ENCODE measurements at regions not wholly inside any gene's neighbourhood (a gene's known extent, or its start where the extent isn't known, plus 50 kb on each side); places are given as distances from the start of the nearest gene placed in this dataset.

DNA sequence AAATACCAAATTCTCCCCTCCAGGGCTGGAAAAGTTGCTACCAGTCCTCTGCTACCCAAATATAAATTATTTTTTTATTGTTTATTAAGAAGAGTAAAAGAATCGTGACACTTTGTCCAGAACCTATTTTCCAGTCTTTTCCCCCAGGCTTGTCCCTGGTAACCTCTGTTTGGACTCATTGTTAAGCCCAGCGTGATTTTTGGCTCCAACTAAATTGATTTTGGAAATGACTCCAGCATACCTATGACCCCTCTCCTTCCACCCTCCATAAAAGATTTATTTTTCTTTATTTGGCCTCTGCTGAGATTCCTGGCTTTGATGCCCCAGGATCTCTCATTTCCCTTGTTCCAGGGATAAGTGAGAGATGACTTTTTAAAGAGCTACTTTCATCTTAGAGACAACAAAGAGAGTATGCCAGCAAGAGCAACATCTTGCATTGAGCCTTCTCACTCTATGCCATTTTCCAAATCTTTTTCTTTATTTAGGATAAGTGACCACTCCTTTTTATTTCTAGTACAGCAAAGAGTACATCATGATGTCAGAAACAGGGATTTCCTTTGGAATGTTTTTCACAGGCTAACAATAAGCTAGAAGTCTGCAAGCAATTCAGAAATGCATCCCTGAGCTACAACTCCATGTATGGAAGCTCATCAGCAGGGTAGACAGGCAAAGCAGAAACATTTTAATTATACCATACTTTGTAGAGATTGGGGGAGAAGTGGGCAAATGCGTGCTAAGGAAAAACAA lies 75.8 kb downstream of the DAD1 start:
- DNase-seq = no peak

DNA sequence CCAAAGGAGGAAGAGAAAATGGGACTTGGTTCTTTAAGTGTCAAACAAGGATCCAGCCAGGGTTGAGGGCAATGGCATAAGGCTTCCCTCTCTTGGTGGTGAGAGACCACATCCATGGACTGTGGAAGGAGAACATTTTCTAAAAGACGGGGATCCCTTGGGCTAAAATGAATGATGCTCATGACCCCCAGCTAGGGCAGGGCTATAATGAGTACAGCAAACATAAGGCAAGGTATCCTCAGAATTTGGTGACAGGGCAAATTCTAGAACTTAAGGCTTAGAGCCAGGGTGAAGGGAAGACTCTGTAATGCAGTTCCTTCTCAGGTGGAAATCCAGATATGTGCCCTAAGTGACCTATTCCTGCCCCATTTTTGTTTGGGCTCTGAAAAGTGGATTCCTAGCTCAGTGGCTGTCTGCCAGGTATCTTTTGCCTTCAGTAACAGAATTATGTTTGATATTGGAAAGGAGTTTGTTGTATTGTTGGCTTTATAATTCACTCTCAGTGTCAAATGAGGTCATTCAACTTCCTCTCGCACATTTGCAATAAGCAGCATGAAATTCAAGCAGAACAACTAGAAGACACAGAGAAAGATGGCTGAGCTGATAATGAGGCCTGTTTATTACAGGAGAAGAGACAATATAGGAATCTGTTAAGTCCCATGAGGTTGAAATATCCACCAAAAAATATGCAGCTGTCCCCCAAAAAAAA lies 76.8 kb downstream of the DAD1 start:
- DNase-seq = no peak

DNA sequence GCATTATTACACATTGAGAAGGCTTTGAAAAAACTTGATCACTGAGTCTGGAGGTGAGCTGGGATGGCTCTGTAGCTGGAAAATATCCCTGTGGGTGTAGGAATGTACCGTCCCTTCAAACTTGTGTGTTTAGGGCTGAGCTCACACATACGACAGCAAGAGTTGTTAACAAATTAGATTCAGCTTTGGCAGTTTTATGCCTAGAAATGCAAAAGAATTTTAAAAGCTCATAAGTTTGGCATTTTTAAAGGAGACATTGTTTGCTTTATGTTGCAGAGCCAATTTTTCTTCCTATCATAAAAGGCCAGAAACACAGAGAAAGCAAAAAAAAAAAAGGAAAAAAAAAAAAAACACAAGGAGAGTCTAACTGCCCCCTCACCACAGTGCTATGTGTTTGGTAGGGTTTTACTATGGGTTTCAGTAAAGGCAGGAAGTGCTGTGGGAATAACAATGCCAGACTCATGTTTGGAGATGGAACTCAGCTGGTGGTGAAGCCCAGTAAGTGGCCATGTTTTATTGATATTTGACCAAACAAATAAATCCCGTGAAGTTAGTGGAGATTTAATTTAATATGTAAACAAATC lies 78.4 kb downstream of the DAD1 start:
- DNase-seq = no peak

DNA sequence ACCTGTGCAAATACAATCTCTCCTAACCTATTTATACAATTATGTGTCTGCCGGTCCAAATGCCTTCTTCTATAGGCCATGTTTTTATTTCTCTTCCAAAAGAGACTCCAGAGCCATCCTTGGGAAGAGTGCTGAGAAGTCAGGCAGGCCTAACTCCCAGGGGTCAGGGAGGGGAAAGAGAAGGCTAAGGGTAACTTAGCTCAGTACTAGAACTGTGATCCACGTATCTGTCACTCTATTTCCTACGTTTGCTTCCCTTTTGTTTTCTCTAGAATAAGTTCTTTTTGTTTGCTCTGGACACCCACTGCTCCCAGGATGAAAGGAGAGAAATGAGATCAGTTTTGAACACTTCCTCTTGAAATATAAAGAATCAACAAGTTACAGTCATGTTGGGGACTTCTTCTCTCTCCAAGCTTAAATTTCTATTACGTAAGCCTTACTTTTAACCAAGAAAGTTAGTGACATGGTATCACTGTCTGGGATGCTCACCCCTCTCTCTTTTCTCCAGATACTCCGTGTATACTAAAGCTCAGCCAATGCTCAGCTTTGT lies 79.2 kb downstream of the DAD1 start:
- DNase-seq = no peak

DNA sequence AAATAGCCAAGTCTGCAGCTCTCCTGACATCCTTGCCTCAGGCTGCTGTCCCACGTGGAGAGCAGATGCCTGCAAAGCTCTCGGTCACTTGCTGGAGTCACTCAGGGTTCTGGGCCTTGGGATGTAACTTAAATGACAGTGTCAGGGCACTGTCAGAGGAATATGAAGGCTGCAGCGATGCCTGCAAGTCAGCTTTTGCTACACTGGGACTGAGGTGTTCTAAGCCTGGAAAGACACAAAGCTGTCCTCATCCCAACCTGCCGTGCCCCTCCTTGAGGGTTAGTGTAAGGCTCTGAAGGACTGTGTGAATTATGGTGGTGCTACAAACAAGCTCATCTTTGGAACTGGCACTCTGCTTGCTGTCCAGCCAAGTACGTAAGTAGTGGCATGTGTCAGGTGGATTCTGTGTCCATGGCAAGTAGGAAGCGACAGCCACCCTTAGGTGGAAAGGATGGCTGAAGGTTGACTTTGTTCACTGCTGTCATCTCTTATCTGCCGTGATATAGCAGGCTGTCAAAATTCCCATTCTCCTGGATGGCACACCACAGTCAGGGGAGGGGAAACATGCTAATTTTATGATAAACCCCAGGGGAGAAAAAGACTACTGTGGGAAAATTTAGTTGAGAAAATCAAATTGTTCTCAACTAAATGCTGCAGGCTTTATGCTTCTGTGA lies 79.9 kb downstream of the DAD1 start:
- DNase-seq = no peak

DNA sequence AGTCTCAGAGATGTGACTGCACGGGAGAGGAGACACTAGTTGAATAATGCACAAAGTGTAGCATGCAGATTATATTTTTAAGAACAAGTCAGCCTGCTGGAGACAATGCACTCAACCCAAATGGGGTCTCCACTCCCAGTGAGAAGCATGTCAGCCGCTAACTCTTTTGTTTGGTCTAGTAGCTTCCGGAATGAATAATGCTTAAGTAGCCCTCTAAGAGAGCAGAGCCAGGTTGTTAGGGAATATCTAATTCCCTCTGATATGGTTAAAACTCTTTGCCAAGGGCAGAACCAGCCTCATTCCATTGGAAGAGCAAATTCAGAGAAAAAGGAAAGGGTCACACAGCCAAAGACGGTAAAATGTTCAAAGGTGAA lies 80.4 kb downstream of the DAD1 start:
- DNase-seq = no peak

DNA sequence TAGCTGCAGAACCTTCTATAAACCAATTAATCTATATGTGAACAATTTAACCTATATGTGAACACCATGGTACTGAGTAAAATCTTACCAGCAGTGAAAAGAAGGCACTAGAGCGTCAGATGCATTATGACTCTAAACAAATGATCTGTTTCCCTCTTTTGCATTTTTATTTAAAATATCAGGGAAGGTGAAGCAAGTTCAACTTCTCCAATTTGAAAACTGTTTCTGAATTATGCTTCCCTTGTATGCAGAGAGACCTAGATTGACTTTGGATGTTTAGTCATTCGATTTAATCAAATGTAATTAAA lies 80.9 kb downstream of the DAD1 start:
- DNase-seq = no peak

DNA sequence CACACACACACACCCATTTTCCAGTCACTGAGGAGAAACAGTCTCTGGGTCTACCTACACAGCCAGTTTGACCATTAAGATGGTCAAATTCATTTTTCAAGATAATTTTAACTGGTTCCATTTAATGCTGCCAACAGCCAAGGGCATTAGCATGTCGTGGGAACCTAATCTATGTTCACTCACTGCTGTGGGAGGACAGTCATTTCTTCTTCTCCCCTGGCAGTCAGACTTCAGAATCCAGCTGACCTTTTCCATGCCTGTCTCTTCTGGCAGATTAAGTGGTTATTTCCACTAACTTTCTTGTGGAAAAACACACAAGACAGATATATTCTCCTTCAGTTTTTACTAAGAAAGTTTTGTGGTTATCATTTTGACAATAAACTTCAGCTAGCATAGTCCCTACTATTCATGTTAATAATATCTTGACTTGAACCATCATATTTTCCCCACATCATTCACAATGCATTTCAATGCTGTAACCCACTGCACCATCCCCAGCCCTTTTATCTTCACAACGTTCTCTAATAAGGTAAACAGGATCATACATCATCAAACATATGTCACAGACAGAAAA lies 82.2 kb downstream of the DAD1 start:
- no peak for DNase-seq

DNA sequence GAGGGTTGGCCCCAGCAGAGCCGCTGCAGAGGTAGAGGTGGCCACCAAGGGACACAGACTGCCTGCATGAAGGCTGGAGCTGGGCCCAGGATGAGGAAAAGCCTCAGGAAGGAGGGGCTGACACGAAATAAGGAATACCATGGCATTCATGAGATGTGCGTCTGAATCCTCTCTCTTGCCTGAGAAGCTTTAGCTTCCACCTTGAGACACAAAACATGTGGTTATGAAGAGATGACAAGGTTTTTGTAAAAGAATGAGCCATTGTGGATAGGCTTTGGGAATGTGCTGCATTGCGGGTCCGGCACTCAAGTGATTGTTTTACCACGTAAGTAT lies 82.7 kb downstream of the DAD1 start:
- DNase-seq = no peak

DNA sequence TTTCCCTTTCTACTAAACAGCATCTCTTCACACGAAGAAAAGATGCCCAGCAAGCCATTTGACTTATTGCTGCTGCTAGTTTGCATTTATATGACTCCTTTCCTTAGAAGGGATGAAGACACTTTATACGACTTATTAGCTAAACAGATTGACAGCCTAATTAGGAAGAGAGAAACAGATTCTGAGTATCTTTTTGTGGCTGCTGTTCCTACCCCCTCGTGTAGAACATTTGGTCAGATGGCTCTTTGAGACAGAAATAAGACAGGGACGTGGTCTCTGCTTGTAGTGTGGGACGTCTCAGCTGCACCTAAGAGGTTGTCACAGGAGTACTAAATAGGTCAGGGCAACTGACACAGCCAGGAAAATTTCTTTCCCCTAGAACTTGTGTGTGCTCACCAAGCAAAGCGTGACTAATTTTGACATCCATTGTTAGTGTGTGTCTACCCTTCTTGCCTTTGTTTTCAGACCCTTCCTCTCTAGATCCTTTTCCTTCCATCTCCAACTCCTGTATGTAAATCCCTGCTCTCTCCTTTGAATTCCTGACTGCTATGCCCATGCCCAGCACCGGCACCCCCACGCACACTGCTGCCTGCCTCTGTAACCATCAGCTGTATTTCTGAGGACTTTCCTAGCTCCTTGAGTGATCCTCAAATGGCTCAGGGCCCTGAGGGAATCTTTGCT lies 83.2 kb downstream of the DAD1 start:
- no peak for DNase-seq

DNA sequence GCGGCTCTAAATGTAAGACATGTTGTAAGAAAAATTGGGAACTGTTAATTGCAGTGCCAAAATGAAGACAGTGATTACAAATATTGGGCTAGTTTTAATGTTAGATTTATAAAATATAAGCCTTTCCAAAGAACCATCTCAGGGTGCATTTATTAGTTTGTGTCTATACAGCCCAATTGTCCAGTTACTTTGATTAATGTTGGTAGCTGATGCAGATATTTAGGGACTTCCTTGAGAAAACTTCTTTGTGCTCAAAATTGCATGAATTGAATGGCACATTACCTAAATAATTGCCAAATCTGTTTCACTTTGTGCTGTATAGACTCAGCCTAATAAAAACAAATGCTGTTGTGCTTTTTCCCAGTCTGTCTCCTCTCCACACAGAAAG lies 83.7 kb downstream of the DAD1 start:
- DNase-seq = no peak

DNA sequence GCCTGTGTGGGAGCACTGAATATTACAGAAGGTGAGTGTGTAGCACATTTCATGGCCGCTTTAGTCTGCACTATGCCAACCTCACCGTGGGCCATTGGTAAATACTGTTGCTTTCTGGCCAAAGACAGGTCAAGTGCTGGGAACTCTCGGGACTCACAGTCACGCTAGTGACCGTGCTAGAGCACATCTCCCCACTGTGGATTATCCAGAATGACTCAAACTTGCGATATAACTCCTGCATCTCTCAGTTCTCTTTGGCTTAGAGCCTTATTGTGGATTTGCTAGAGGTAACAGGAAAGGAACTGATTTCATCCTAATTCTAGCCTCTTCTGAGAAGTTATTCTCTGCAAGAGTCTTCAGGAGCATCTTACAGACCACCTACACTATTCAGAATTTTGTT lies 86.5 kb downstream of the DAD1 start:
- DNase-seq = no peak

DNA sequence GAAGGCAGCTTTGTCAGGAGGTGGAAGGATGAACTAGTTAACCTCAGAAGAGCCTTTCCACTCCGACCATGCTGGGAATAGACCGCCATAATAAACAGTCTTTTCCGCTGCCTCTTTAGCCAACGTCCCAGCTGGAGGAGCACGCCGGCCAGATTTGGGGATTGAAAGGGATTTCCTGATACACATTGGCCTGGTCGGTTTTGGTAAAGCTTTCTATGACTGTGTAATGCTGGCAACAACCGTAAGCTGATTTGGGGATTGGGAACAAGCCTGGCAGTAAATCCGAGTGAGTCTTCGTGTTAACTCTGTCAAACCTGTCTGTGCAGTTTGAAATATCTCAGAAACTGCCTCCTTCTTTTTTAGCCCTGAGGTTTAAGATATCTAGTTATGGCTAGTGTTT lies 87.0 kb downstream of the DAD1 start:
- no peak for DNase-seq

DNA sequence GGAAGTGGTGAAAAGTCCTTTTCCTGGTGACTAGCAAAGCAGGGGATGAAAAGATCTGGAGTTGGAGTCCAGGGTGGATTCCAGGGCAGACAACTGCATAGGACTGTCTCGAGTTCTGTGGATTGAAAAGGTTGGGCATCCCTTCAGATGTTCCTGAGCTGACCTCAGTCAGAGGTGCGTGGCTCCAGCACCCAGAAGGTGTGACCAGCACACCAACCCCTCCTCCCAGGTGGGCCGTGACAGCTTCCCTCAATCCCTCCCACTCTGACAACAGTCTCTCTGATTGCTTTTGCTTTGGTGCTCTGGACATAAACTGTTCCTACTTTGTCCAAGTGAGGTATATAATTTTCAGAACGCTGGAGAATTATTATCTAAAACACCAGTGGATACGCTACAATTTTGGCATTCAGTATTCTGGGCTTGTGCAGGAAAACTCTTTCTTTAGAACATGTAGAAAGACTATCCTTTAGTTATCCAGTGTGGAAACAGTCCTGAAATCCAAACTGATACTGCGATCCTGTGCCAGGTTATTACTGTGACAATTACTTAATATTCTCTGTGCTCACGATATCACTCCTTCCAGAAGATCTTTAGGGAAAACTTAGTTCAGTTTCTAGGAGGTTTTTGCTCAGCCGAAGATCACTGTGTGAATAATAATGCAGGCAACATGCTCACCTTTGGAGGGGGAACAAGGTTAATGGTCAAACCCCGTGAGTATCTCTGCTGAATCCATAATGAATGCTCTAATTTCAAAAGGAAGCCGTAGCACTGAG lies 87.9 kb downstream of the DAD1 start:
- no peak for DNase-seq

DNA sequence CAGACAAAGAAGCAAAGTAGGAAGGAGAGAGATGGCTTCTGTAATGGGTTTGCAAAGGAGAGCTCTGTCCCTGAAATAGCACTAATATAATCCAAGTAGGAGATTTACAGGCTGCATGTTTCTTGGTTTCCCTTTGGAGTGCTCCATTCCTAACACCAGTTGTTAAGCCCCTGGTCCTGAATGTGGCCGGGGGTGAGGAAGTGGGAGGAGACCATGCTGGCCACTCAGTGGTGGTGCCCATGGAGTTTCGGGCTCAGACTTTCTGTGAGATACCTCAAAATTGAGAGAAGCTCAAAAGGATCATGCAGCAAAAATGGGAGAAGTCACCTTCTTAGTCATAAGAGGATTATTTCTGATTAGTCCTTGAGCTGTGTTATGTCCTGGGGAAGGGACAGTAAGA lies 88.5 kb downstream of the DAD1 start:
- no peak for DNase-seq

DNA sequence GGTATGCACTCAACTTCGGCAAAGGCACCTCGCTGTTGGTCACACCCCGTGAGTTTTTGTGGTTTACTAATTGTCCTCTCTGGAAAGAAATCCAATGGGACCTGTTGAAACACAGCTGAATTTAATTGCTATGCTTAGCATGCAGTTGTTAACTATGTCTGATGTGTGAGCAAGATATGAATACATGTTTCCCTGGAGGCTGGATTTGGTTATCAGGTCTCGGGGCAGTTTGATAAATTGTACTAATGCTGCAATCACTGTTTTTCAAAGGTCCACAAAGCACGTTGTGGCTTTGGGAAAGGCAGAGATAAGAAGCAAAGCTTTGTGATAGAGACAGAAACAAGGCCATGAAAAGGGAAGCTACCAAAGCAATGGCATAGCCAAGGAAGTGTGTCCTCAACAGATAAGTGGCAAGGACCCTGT lies 91.3 kb downstream of the DAD1 start:
- no peak for DNase-seq

DNA sequence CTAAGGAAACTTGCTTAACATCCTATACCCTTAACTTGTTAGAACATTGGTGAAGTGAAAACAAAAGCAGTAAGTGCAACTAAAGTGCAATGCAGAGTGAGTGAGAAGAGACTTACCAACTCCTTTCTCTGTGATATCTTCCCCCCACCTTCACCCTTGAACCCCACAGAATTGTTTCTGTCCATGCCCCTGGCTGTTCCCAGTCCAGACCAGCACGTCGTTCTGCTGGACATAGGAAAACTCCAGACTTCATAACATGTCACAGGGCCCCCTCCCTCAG lies 91.9 kb downstream of the DAD1 start:
- DNase-seq = no peak

DNA sequence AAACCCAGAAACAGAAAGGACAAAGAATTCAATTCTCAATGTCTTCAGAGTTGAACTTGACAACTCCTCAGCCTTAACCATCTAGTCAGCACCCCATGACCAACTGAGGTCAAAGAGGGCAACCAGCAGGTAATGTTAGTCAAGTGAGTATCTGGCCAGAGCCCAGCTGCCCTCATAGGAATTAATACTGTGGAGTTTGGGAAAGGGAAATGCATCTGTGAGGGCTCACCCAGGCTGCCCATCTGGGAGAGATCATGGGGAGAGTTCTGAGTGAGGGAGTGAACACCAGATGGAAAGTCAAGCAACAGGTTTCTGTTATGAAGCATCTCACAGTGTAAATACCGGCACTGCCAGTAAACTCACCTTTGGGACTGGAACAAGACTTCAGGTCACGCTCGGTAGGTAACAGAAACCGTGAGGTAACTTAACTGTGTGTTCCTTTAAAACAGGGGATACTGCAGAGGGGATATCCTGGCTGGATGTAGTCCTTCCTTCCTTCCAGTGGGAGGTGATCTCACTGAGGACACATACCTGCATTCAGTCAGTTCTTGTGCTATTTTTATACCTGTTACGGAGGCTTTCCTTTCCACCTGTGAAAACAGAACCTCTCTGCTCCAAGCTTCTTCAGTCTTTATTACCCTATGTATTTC lies 94.4 kb downstream of the DAD1 start:
- no peak for DNase-seq

DNA sequence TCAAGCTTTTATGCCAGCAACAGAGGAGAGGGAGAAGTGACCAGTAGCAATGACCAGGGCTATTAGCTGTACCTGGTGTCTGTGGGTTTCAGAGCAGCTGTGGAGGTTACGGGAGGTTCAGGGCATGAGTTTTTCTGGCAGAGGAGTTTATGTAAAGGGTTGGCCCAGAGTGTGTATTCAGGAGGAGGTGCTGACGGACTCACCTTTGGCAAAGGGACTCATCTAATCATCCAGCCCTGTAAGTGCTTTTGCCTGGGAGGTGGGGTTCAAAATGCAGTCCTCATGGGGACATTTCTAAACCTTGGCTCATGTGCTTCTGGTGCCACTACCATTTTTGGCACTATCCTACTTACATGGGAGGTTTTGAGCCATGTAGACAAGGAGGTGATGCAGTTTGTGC lies 95.3 kb downstream of the DAD1 start:
- DNase-seq = no peak

DNA sequence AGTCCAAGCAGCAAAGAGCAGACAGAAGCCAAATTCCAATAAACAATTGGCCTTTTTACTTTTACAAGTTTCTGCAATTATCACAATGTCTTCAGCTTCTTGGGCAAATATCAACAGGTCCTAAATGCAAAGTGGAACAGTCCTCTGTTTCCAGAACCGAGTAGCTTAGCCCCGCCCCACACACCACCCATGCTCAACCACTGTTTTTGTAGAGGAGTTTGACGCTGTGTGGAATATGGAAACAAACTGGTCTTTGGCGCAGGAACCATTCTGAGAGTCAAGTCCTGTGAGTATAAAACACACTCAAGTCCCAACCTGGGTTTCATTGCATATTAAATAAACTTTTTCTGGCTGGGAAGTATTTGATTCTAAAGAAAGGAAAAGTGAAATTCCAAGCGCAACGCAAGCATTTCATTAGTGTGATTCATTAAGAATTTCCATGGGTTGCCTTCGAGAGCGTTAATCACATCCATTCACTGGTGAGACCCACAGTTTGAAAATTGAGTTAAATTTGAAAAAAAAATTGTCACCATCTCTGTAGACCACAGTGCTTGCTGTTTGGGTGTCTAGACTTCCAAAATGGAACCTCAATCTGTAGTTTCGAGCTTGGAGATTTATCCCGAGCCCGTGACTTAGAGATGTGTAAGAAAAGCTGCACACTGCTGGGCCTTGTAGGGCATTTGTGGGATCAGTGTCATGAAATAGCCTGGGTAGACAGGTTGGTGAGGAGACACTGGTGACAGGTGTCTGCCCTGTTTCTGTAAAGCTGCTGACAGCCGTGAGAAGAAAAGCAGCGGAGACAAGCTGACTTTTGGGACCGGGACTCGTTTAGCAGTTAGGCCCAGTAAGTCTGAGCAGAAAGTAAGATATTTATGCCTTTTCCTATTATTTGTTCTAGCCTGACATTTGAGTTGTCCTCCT lies 96.1 kb downstream of the DAD1 start:
- no peak for DNase-seq

Data from DMS79 (cell line).